ENCODE measurements at regions not wholly inside any gene's neighbourhood (a gene's known extent, or its start where the extent isn't known, plus 50 kb on each side); places are given as distances from the start of the nearest gene placed in this dataset.

DNA sequence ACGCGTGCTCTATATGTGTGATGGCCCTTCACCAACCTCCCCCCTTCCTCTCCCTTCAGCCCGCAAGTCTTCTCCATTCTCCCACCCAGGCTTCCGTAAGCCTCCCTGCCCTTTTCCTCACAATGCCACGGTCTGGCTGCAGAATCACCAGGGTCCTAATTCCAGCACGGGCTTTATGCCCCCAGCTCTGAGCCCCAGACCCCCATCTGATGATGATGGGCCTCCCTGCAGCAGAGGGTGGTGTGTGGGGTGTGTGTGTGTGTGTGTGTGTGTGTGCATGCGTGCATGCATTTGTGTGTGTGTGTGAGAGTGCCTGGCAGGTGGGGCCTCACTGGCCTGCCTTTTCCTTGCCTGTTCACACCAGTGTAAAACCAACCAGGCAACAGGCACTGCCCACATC lies 109.9 kb downstream of the OAT start:
- Mint-ChIP-seq H3K4me1 (ENCODE audit: low read depth, unreplicated experiment) (no peaks in the 10 kb centered on the region), H3K36me3 (ENCODE audit: insufficient read depth, unreplicated experiment) (no peaks in the 10 kb centered on the region), H3K27me3 (ENCODE audit: unreplicated experiment) (peaks cover 31% of the 10 kb centered on the region), H3K27ac (ENCODE audit: unreplicated experiment) (no peak overlapping the region), H3K9me3 (ENCODE audit: low read depth, unreplicated experiment) (no peaks in the 10 kb centered on the region), H3K4me3 (ENCODE audit: low read depth, unreplicated experiment) (no peak overlapping the region)
- intact Hi-C loops (cut with micrococcal nuclease; ENCODE audit: unreplicated experiment) = no loop called here
- BruUV-seq (replicated peaks) = no TSS peak
- TF ChIP-seq, protein P1, sequence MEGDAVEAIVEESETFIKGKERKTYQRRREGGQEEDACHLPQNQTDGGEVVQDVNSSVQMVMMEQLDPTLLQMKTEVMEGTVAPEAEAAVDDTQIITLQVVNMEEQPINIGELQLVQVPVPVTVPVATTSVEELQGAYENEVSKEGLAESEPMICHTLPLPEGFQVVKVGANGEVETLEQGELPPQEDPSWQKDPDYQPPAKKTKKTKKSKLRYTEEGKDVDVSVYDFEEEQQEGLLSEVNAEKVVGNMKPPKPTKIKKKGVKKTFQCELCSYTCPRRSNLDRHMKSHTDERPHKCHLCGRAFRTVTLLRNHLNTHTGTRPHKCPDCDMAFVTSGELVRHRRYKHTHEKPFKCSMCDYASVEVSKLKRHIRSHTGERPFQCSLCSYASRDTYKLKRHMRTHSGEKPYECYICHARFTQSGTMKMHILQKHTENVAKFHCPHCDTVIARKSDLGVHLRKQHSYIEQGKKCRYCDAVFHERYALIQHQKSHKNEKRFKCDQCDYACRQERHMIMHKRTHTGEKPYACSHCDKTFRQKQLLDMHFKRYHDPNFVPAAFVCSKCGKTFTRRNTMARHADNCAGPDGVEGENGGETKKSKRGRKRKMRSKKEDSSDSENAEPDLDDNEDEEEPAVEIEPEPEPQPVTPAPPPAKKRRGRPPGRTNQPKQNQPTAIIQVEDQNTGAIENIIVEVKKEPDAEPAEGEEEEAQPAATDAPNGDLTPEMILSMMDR (IDR thresholded peaks at IDR 0.05; ENCODE audit: unreplicated experiment) = no peak
- CTCF ChIA-PET = no interaction called here
- no peak for DNase-seq

DNA sequence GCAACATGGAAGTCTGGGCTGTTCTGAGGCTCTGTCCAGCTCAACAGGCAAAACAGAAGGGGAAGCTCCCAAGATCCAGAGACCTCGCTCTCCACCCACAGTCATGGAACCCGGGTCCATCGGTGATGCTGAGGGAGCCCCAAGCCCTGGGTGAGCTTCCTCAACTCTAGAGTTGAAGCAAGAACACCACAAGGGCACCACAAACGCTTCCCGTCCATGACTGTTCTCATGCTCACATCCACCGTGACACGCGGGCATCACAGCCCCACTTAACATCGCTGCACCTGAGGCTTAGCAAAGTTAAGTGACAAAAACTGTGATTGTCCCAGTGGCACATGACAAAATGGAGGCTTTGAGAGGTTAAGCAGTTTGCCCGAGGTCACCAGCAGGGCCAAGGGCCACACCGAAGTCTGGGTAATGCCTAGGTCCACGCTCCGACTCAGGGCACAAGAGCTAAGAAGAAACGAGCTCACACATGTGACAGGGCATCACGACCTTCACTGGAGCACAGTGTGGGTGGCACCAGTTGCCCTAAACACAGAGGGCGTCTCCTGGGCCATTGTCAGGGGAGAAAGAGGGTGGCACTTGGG lies 110.6 kb downstream of the OAT start:
- Mint-ChIP-seq H3K4me3 (ENCODE audit: low read depth, unreplicated experiment) (no peak overlapping the region), H3K4me1 (ENCODE audit: low read depth, unreplicated experiment) (no peaks in the 10 kb centered on the region), H3K9me3 (ENCODE audit: low read depth, unreplicated experiment) (no peaks in the 10 kb centered on the region), H3K36me3 (ENCODE audit: insufficient read depth, unreplicated experiment) (no peaks in the 10 kb centered on the region), H3K27me3 (ENCODE audit: unreplicated experiment) (peaks cover 24% of the 10 kb centered on the region), H3K27ac (ENCODE audit: unreplicated experiment) (no peak overlapping the region)
- TF ChIP-seq, protein P1 (IDR thresholded peaks at IDR 0.05; ENCODE audit: unreplicated experiment) = no peak
- no TSS peak for BruUV-seq (replicated peaks)
- CTCF ChIA-PET = no interaction called here
- intact Hi-C loops (cut with micrococcal nuclease; ENCODE audit: unreplicated experiment) = no loop called here
- DNase-seq = no peak

DNA sequence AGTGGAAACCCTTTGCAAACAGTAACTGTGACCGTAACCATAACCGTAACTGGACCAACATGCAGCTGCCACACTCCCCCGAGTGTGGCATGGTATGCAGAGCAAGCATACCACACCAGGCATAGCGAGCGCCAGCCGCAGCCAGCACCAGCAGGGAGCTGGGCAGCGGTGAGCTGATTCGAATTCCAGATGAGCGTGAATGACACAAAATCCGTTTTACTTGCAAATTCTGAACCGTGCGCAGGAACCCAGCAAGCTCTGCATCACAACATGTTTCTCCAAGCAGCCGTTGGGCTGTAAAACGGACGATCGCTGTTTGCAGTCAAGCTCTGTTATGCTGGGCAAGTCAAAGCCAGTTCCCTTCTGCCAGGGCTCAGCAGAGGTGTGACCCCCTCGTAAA lies 111.1 kb downstream of the OAT start:
- Mint-ChIP-seq H3K4me3 (ENCODE audit: low read depth, unreplicated experiment) (no peak overlapping the region), H3K4me1 (ENCODE audit: low read depth, unreplicated experiment) (no peaks in the 10 kb centered on the region), H3K9me3 (ENCODE audit: low read depth, unreplicated experiment) (no peaks in the 10 kb centered on the region), H3K27ac (ENCODE audit: unreplicated experiment) (no peak overlapping the region), H3K27me3 (ENCODE audit: unreplicated experiment) (peaks cover 19% of the 10 kb centered on the region), H3K36me3 (ENCODE audit: insufficient read depth, unreplicated experiment) (no peaks in the 10 kb centered on the region)
- no TSS peak for BruUV-seq (replicated peaks)
- TF ChIP-seq, protein P1 (IDR thresholded peaks at IDR 0.05; ENCODE audit: unreplicated experiment) = no peak
- CTCF ChIA-PET = no interaction called here
- DNase-seq = no peak
- intact Hi-C loops (cut with micrococcal nuclease; ENCODE audit: unreplicated experiment) = no loop called here

DNA sequence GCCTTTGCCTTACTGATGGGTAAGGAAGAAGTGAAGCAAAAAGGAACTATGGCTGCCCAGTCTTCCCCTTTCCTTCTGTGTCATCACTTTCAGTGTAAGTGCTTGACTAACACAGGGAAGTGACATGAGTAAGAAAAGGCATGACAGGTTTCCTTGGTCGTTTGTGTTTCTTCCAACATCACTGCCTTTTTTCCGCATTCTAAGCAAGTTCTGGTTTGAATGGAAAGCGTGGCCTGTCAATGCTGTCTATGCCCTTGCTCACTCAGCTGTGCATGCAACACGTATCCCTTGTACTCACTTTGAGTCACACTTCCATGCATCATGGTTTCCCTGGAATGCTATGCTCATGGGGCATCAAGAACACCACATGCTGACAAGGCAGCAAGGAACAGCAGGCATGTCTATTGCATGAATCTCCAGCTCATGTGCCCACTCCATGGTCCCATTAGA lies 111.8 kb downstream of the OAT start:
- no peaks in the 10 kb centered on the region for H3K36me3 Mint-ChIP-seq (ENCODE audit: insufficient read depth, unreplicated experiment)
- no TSS peak for BruUV-seq (replicated peaks)
- peaks cover 18% of the 10 kb centered on the region for H3K27me3 Mint-ChIP-seq (ENCODE audit: unreplicated experiment)
- DNase-seq = no peak
- H3K4me3 Mint-ChIP-seq (ENCODE audit: low read depth, unreplicated experiment) = no peak overlapping the region
- no peaks in the 10 kb centered on the region for H3K4me1 Mint-ChIP-seq (ENCODE audit: low read depth, unreplicated experiment)
- intact Hi-C loops (cut with micrococcal nuclease; ENCODE audit: unreplicated experiment) = no loop called here
- no peak overlapping the region for H3K27ac Mint-ChIP-seq (ENCODE audit: unreplicated experiment)
- CTCF ChIA-PET = no interaction called here
- TF ChIP-seq, protein P1 (IDR thresholded peaks at IDR 0.05; ENCODE audit: unreplicated experiment) = no peak
- H3K9me3 Mint-ChIP-seq (ENCODE audit: low read depth, unreplicated experiment) = no peaks in the 10 kb centered on the region

Data from Calu3 (cell line).